ENCODE measurements at regions not wholly inside any gene's neighbourhood (a gene's known extent, or its start where the extent isn't known, plus 50 kb on each side); places are given as distances from the start of the nearest gene placed in this dataset.

DNA sequence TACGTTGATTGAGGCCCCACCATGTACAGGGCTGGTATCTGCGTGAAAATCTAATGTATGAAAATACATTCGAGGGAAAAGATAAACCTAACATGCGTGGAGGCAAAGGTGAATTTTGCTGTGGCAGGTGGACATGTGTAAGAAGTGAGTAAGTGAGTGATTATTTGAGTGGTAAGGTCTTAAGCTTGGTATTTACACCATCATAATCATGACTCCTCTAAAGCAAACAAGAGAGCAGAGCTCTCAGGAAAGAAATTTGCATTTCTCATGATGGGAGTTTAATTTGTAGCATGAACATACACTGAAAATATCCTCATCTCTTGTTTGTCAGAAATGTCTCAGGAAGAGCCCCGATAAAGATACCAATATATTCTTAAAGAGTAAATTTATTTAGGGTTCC is 260.6 kb downstream of the PSAT1 start:
- Mint-ChIP-seq H3K9me3 (no peaks in the 10 kb centered on the region), H3K27me3 (no peaks in the 10 kb centered on the region), H3K4me1 (no peaks in the 10 kb centered on the region), H3K27ac (no peak overlapping the region), H3K4me3 (no peak overlapping the region)
- ATAC-seq (no peak), DNase-seq (no peak)

GRCh38 chr9:78559449-78559885 is 262.5 kb downstream of the PSAT1 start:
- Mint-ChIP-seq H3K4me3 (no peak overlapping the region), H3K9me3 (no peaks in the 10 kb centered on the region), H3K4me1 (no peaks in the 10 kb centered on the region), H3K27me3 (no peaks in the 10 kb centered on the region), H3K27ac (no peak overlapping the region)
- ATAC-seq (no peak), DNase-seq (no peak)

- H3K4me1 Mint-ChIP-seq: no peaks in the 10 kb centered on the region
- H3K9me3 Mint-ChIP-seq: no peaks in the 10 kb centered on the region
- no peaks in the 10 kb centered on the region for H3K27me3 Mint-ChIP-seq
- no peak for DNase-seq
- ATAC-seq: no peak
- H3K27ac Mint-ChIP-seq: no peak overlapping the region
- H3K4me3 Mint-ChIP-seq: no peak overlapping the region
Measured at GRCh38 chr9:78562021-78562420, 265.1 kb downstream of the PSAT1 start.

DNA sequence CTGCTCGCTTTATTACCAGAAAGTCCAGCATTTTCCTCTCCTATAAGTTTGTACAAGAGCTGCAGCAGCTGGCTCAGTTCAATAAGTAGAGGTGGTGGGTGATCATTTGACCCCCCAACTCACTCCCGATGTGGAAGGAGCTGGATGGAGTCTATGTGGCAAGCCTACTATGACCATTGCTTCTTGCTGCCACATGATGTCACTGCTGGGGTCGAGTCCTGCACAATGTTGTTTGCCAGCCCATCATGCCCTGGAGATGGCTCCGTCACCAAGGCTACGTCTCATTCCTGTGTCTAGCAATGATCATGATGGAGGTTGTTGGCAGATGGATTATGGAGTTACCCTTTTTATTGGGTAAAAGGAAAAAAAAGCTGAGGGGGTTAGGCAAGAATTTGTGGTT is 266.3 kb downstream of the PSAT1 start:
- H3K4me1 Mint-ChIP-seq: no peaks in the 10 kb centered on the region

GRCh38 chr9:78565481-78565880 is 268.6 kb downstream of the PSAT1 start:
- no peak overlapping the region for H3K27ac Mint-ChIP-seq
- no peak overlapping the region for H3K4me3 Mint-ChIP-seq
- H3K9me3 Mint-ChIP-seq: no peaks in the 10 kb centered on the region
- DNase-seq (no peak), ATAC-seq (no peak)
- no peaks in the 10 kb centered on the region for H3K4me1 Mint-ChIP-seq
- H3K27me3 Mint-ChIP-seq: no peaks in the 10 kb centered on the region

More for the DNA sequence above, 266.3 kb downstream of the PSAT1 start:
- Mint-ChIP-seq H3K9me3 (no peaks in the 10 kb centered on the region), H3K27me3 (no peaks in the 10 kb centered on the region), H3K27ac (no peak overlapping the region), H3K4me3 (no peak overlapping the region)
- no peak for ATAC-seq
- DNase-seq: no peak

- no peaks in the 10 kb centered on the region for H3K9me3 Mint-ChIP-seq
- ATAC-seq (no peak), DNase-seq (no peak)
- no peaks in the 10 kb centered on the region for H3K4me1 Mint-ChIP-seq
- no peak overlapping the region for H3K27ac Mint-ChIP-seq
- H3K4me3 Mint-ChIP-seq: no peak overlapping the region
- no peaks in the 10 kb centered on the region for H3K27me3 Mint-ChIP-seq
Measured at GRCh38 chr9:78566521-78566920, 269.6 kb downstream of the PSAT1 start.

DNA sequence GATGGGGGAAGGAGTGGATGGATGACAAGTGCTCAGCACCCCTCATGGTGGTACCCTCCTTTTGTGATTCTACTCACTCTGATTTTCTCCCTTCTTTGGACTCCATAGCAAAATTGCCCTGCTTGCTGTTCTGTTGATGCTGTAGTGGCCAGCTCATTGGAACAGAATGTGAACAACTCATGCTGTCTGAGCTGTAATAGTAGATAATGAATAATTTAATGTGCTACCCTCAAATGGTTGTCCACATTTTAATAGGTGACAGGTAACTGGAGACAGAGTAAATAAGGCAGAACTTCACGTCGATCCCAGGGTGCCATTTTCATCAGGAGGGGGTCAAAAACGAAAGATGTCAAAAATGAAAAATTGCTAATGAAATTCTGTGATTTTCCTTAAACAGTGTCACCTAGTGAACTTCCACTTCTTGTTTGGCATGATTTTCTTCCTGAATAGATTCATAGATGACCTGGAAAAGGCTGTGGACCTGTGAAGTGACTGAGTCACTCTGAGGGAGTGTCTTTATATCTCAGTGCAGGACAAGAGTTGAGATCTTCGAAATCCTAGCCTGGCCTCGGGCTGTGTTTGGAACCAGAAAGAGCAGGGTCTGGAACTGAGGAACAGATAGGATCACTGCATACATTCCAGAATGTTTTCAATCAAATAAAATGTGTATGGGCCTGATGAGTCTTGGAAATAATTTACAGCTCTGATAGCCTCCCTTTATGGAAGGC is 270.2 kb downstream of the PSAT1 start:
- Mint-ChIP-seq H3K9me3 (no peaks in the 10 kb centered on the region), H3K27ac (no peak overlapping the region), H3K4me1 (no peaks in the 10 kb centered on the region), H3K27me3 (no peaks in the 10 kb centered on the region), H3K4me3 (no peak overlapping the region)
- no peak for DNase-seq
- no peak for ATAC-seq

DNA sequence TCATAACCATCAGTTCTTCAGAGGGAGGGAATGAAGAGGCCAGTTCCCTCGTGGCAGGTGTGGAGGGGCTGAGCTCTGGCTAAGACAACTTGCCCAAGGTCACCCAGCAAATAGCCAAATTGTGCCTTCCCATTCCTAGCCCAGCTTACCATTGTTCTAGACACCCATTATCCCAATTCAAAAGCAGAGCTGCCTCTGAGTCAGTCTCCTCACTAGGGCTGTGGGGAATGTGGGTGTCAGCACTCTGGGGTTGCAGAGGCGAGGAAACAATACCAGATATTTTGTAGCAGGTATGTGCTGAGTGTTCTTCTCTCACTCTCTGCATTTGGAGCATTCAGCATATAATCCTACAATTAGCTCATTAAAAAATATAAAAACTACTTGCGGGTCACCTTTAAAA is 270.8 kb downstream of the PSAT1 start:
- ATAC-seq (no peak), DNase-seq (no peak)
- Mint-ChIP-seq H3K4me3 (no peak overlapping the region), H3K9me3 (no peaks in the 10 kb centered on the region), H3K27ac (no peak overlapping the region), H3K27me3 (no peaks in the 10 kb centered on the region), H3K4me1 (no peaks in the 10 kb centered on the region)

- H3K9me3 Mint-ChIP-seq: no peaks in the 10 kb centered on the region
- DNase-seq (no peak), ATAC-seq (no peak)
- no peaks in the 10 kb centered on the region for H3K27me3 Mint-ChIP-seq
- H3K4me3 Mint-ChIP-seq: no peak overlapping the region
- peak overlapping the region in 1 of 2 donors; percentile 42 for H3K27ac Mint-ChIP-seq
- H3K4me1 Mint-ChIP-seq: no peaks in the 10 kb centered on the region
Measured at GRCh38 chr9:78568774-78569173, 271.8 kb downstream of the PSAT1 start.

DNA sequence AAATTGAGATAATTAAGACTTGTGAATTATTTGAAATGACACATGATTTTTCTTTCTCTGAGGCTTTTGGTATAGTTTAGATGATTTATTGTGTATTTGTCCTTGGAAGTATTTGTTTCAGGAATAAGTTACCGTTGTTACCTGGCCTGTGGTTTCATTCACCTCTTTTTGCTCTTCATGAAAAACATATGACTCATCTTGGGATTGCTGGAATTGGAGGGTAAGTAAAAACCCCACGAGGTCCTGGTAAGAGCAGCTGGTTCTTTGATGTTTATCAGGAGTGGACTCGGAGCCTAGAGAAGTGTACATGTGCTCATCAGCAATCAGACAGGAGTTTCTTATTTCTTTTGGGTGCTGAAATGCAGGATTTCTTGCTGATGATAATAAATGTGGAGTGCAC is 275.3 kb downstream of the PSAT1 start:
- H3K4me3 Mint-ChIP-seq: no peak overlapping the region
- ATAC-seq: no peak
- DNase-seq: no peak
- H3K27me3 Mint-ChIP-seq: no peaks in the 10 kb centered on the region
- H3K27ac Mint-ChIP-seq: no peak overlapping the region
- no peaks in the 10 kb centered on the region for H3K4me1 Mint-ChIP-seq
- H3K9me3 Mint-ChIP-seq: no peaks in the 10 kb centered on the region

DNA sequence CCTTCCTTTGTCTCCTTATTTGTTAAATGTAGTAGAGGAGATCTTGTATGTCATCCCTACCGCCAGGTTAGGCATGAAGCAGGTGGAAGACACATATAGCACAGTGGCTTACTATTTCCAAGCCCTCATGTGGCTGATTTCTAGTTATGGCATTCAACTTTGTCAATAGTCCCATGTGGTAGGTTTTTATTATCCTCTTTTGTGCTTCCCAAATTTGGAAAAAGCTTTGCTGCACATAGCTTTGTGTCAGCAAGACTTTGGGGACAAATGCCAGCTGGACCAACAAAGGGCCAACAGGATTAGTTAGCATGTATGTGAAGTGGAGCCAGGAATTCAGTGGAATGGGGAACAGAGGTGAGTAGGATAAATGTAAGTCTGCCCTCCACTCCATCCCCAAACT is 276.3 kb downstream of the PSAT1 start:
- no peaks in the 10 kb centered on the region for H3K27me3 Mint-ChIP-seq
- ATAC-seq (no peak), DNase-seq (no peak)
- no peak overlapping the region for H3K4me3 Mint-ChIP-seq
- H3K9me3 Mint-ChIP-seq: no peaks in the 10 kb centered on the region
- H3K27ac Mint-ChIP-seq: no peak overlapping the region
- H3K4me1 Mint-ChIP-seq: no peaks in the 10 kb centered on the region

GRCh38 chr9:78573669-78574068 is 276.7 kb downstream of the PSAT1 start:
- ATAC-seq (no peak), DNase-seq (no peak)
- H3K27ac Mint-ChIP-seq: no peak overlapping the region
- H3K27me3 Mint-ChIP-seq: no peaks in the 10 kb centered on the region
- H3K9me3 Mint-ChIP-seq: no peaks in the 10 kb centered on the region
- no peak overlapping the region for H3K4me3 Mint-ChIP-seq
- no peaks in the 10 kb centered on the region for H3K4me1 Mint-ChIP-seq

- H3K27me3 Mint-ChIP-seq: no peaks in the 10 kb centered on the region
- no peak overlapping the region for H3K4me3 Mint-ChIP-seq
- ATAC-seq (no peak), DNase-seq (no peak)
- H3K9me3 Mint-ChIP-seq: no peaks in the 10 kb centered on the region
- H3K27ac Mint-ChIP-seq: no peak overlapping the region
- no peaks in the 10 kb centered on the region for H3K4me1 Mint-ChIP-seq
Measured at GRCh38 chr9:78574354-78575045, 277.6 kb downstream of the PSAT1 start.

DNA sequence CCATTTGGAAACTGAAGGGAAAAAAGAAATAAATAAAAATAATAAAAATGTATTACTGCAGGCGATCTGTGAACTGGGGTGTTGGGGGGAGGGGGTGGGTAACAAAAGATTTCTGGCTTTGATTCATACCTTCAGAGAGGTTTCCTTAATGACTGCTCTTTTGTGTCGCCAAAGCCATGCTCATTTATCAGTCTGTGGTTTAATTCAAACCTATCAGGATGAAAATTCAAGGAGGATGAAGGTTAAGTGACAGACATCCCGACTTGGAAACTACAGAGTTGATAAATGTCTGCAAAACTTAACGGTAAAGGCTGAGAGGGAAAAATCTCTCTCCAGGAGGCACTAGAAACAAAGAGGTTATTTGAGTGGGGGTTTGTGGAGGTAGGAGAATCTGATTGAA is 278.2 kb downstream of the PSAT1 start:
- H3K9me3 Mint-ChIP-seq: no peaks in the 10 kb centered on the region
- ATAC-seq (no peak), DNase-seq (no peak)
- no peaks in the 10 kb centered on the region for H3K27me3 Mint-ChIP-seq
- H3K4me1 Mint-ChIP-seq: no peaks in the 10 kb centered on the region
- H3K4me3 Mint-ChIP-seq: no peak overlapping the region
- no peak overlapping the region for H3K27ac Mint-ChIP-seq

DNA sequence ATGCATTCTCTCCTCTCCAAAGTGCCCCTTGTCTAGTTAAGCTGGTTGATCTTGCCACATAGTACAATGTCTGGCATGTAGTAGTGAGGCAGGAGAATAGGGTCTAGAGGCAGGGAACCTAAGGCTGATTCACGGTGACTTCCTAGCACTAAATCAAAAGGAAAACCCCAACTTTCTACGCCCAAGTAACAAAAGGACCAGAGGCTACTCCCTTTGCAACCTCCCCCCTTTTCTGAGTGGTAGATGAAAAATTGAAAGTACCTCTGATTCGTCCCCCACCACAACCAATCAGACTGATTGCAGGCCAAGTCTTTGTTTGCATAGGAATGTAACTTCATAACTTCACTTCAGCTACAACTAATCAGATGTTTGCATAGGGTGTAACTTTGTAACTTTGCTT is 278.8 kb downstream of the PSAT1 start:
- Mint-ChIP-seq H3K9me3 (no peaks in the 10 kb centered on the region), H3K4me3 (no peak overlapping the region), H3K27ac (no peak overlapping the region), H3K27me3 (no peaks in the 10 kb centered on the region), H3K4me1 (no peaks in the 10 kb centered on the region)
- no peak for ATAC-seq
- no peak for DNase-seq

- DNase-seq: no peak
- Mint-ChIP-seq H3K27me3 (no peaks in the 10 kb centered on the region), H3K4me3 (no peak overlapping the region), H3K9me3 (no peaks in the 10 kb centered on the region), H3K27ac (no peak overlapping the region), H3K4me1 (no peaks in the 10 kb centered on the region)
- ATAC-seq: no peak
Measured at GRCh38 chr9:78577156-78577906, 280.4 kb downstream of the PSAT1 start.

Data from stimulated activated naive CD8-positive, alpha-beta T cell treated with anti-CD3 and anti-CD28 coated beads, Interleukin-15, amount 100 ng/mL, for 72 hours (primary cell).